ENCODE measurements at regions not wholly inside any gene's neighbourhood (a gene's known extent, or its start where the extent isn't known, plus 50 kb on each side); places are given as distances from the start of the nearest gene placed in this dataset.

DNA sequence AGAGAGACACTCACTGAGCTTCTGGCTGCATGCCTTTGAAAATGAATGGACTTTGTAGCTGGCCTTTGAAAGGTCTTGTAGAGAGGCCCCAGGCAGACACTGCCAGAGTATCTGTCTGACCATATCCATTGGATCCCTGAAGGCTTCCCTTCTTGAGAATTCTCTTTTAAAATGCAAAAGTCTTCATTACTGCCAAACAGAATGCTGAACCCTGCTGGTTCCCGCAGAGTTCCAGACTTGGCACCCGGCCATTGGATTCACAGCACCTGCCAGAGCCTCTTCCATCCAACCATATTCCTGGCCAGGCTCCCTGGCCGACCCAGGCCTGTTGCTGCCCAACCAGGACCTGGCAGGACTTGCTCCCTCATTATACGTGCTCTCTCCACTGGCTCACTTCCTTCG, 182.5 kb downstream of the GXYLT1 start:
- TF ChIP-seq, protein P1, sequence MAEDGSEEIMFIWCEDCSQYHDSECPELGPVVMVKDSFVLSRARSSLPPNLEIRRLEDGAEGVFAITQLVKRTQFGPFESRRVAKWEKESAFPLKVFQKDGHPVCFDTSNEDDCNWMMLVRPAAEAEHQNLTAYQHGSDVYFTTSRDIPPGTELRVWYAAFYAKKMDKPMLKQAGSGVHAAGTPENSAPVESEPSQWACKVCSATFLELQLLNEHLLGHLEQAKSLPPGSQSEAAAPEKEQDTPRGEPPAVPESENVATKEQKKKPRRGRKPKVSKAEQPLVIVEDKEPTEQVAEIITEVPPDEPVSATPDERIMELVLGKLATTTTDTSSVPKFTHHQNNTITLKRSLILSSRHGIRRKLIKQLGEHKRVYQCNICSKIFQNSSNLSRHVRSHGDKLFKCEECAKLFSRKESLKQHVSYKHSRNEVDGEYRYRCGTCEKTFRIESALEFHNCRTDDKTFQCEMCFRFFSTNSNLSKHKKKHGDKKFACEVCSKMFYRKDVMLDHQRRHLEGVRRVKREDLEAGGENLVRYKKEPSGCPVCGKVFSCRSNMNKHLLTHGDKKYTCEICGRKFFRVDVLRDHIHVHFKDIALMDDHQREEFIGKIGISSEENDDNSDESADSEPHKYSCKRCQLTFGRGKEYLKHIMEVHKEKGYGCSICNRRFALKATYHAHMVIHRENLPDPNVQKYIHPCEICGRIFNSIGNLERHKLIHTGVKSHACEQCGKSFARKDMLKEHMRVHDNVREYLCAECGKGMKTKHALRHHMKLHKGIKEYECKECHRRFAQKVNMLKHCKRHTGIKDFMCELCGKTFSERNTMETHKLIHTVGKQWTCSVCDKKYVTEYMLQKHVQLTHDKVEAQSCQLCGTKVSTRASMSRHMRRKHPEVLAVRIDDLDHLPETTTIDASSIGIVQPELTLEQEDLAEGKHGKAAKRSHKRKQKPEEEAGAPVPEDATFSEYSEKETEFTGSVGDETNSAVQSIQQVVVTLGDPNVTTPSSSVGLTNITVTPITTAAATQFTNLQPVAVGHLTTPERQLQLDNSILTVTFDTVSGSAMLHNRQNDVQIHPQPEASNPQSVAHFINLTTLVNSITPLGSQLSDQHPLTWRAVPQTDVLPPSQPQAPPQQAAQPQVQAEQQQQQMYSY (CRISPR knock-in tag; IDR thresholded peaks at IDR 0.05): no peak
- TF ChIP-seq CREM (CRISPR knock-in tag; IDR thresholded peaks at IDR 0.05): no peak
- TF ChIP-seq FOXJ3 (CRISPR knock-in tag; IDR thresholded peaks at IDR 0.05; ENCODE audit: borderline replicate concordance): no peak
- TF ChIP-seq, protein P2, sequence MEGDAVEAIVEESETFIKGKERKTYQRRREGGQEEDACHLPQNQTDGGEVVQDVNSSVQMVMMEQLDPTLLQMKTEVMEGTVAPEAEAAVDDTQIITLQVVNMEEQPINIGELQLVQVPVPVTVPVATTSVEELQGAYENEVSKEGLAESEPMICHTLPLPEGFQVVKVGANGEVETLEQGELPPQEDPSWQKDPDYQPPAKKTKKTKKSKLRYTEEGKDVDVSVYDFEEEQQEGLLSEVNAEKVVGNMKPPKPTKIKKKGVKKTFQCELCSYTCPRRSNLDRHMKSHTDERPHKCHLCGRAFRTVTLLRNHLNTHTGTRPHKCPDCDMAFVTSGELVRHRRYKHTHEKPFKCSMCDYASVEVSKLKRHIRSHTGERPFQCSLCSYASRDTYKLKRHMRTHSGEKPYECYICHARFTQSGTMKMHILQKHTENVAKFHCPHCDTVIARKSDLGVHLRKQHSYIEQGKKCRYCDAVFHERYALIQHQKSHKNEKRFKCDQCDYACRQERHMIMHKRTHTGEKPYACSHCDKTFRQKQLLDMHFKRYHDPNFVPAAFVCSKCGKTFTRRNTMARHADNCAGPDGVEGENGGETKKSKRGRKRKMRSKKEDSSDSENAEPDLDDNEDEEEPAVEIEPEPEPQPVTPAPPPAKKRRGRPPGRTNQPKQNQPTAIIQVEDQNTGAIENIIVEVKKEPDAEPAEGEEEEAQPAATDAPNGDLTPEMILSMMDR (IDR thresholded peaks at IDR 0.05): no peak
- TF ChIP-seq OVOL2 (CRISPR knock-in tag; IDR thresholded peaks at IDR 0.05; ENCODE audit: borderline replicate concordance): no peak
- TF ChIP-seq NFATC4 (CRISPR knock-in tag; IDR thresholded peaks at IDR 0.05): no peak
- TF ChIP-seq RORB (CRISPR knock-in tag; IDR thresholded peaks at IDR 0.05): no peak
- TF ChIP-seq, protein P3, sequence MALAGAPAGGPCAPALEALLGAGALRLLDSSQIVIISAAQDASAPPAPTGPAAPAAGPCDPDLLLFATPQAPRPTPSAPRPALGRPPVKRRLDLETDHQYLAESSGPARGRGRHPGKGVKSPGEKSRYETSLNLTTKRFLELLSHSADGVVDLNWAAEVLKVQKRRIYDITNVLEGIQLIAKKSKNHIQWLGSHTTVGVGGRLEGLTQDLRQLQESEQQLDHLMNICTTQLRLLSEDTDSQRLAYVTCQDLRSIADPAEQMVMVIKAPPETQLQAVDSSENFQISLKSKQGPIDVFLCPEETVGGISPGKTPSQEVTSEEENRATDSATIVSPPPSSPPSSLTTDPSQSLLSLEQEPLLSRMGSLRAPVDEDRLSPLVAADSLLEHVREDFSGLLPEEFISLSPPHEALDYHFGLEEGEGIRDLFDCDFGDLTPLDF (CRISPR knock-in tag; IDR thresholded peaks at IDR 0.05): no peak

All from WTC11 (cell line).